ENCODE measurements at regions not wholly inside any gene's neighbourhood (a gene's known extent, or its start where the extent isn't known, plus 50 kb on each side); places are given as distances from the start of the nearest gene placed in this dataset.

DNA sequence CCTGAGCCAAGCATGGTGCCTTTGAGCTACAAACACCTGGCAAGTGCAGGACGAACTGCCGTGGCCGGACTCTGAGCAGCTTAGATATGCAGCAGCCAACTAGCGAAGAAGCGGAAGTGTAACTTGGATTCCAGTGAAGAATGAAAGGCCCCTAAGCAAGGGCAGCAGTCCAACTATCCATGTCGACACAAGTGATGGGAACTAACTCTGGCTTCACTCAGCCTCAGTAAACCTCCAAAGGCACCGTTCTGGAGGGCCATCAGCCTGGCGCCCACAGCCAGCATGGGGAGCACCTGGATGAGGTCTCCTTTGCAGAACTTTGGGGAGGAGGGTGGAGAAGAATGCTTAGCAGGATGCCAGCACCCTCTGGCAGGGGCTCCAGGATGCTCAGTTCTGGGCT is 78.4 kb upstream of the MLN start:
- TF ChIP-seq, protein P1, sequence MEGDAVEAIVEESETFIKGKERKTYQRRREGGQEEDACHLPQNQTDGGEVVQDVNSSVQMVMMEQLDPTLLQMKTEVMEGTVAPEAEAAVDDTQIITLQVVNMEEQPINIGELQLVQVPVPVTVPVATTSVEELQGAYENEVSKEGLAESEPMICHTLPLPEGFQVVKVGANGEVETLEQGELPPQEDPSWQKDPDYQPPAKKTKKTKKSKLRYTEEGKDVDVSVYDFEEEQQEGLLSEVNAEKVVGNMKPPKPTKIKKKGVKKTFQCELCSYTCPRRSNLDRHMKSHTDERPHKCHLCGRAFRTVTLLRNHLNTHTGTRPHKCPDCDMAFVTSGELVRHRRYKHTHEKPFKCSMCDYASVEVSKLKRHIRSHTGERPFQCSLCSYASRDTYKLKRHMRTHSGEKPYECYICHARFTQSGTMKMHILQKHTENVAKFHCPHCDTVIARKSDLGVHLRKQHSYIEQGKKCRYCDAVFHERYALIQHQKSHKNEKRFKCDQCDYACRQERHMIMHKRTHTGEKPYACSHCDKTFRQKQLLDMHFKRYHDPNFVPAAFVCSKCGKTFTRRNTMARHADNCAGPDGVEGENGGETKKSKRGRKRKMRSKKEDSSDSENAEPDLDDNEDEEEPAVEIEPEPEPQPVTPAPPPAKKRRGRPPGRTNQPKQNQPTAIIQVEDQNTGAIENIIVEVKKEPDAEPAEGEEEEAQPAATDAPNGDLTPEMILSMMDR (IDR thresholded peaks at IDR 0.05 in 4 of 5, conservative IDR thresholded peaks at IDR 0.05 in 1 of 5): no peak
- no peak for TF ChIP-seq POLR2A (IDR thresholded peaks at IDR 0.05)
